ENCODE measurements at regions not wholly inside any gene's neighbourhood (a gene's known extent, or its start where the extent isn't known, plus 50 kb on each side); places are given as distances from the start of the nearest gene placed in this dataset.
"Not testable (repeated sequence)": the region's sequence is repeated elsewhere in the genome, so short reads cannot be mapped to it uniquely, and the experiment has no call there.

GRCh38 chr20:28562510-28562898, 2695.0 kb upstream of the DEFB115 start:
- DNase-seq (ENCODE audit: low read depth, low spot score), result no peak

DNA sequence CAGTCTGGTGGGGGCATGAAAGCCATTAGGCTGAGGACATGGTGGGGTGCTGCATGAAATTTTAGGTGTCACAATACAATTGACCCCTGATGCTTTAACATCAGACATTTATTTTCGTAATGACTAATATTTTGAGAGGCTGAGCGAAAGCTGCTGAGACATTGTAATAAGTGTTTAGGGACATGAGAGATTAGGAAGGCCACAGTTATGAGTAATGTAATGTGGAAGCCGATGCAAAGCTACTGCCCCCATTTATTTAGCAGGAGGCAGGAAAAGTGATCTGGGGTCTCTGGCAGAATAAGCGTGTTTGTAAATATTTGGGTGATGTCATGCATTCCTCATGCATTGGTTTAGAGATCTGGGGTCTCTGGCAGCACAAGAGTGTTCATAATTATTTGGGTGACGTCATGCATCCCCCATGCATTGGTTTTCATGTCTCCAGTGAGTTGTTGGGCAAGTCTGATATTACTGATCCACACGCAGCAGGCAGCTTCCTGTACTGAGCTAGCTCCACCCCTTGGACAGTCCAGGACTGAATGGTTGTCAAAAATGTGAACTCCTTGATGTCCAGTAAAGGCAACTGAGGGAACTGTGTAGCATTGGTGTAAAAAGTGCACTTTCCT, 2694.5 kb upstream of the DEFB115 start:
- not testable (repeated sequence) for DNase-seq (ENCODE audit: low read depth, low spot score)

DNA sequence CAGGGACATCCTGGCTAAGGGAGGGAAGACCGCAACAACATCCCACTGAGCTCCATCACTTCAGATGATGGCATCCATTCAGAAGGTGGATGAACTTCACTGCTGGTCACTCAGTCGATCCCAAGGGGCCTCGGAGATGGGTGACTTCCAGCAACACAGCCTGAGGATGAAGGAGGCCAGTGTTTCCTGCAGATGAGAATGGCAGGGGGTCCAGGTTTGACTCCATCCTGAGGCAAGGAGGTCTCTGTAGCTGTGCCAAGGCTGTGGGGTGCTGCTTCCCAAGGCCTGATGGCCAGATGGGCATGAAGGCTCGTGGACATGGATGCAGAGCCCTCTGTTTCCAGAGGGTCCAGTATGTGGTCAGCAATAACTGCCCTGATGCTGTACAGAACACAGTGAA, 2693.4 kb upstream of the DEFB115 start:
- DNase-seq (ENCODE audit: low read depth, low spot score), result not testable (repeated sequence)

- DNase-seq (ENCODE audit: low read depth, low spot score), result not testable (repeated sequence)
Observed at GRCh38 chr20:28564688-28565463, 2692.6 kb upstream of the DEFB115 start.

- not testable (repeated sequence) for DNase-seq (ENCODE audit: low read depth, low spot score)
Observed at GRCh38 chr20:28575991-28576390, 2681.5 kb upstream of the DEFB115 start.

- DNase-seq (ENCODE audit: low read depth, low spot score), result not testable (repeated sequence)
Observed at GRCh38 chr20:28591680-28592079, 2665.8 kb upstream of the DEFB115 start.

- DNase-seq (ENCODE audit: low read depth, low spot score), result not testable (repeated sequence)
Observed at GRCh38 chr20:28593383-28593782, 2664.1 kb upstream of the DEFB115 start.

DNA sequence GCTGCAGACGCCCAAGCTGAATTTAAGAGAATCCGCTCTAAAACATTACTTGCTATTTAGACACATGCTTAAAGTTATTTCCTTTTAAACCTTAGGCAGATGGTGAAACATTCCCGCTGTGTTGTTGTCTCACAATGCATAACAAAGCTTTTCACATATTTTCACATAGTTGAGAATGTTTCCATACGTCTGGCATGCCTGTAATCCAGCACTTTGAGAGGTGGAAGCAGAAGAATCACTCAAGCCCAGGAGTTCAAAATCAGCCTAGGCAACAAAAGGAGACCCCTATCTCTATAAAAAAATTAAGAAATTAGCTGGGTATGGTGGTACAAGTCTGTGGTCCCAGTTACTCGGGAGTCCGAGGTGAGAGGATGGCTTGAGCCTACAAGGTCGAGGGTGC, 2663.0 kb upstream of the DEFB115 start:
- not testable (repeated sequence) for DNase-seq (ENCODE audit: low read depth, low spot score)

DNA sequence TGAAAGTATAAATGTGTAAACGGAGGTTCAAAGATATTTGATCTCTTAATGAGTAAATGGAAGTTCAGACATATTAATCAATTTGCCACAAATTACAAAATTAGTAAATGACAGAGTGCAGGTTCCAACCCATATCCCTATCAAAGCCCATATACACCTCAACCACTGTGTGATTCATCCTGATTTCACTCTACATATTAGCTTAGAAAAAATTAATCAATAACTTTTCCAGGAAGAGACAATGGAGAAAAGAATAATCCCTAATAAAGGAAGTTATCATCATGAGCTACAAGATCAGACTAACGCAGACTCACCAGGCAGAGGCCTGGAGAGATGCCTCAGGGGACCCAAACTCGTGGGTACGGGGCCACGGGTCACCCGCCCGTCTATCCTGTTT, 2655.5 kb upstream of the DEFB115 start:
- DNase-seq (ENCODE audit: low read depth, low spot score), result not testable (repeated sequence)

DNA sequence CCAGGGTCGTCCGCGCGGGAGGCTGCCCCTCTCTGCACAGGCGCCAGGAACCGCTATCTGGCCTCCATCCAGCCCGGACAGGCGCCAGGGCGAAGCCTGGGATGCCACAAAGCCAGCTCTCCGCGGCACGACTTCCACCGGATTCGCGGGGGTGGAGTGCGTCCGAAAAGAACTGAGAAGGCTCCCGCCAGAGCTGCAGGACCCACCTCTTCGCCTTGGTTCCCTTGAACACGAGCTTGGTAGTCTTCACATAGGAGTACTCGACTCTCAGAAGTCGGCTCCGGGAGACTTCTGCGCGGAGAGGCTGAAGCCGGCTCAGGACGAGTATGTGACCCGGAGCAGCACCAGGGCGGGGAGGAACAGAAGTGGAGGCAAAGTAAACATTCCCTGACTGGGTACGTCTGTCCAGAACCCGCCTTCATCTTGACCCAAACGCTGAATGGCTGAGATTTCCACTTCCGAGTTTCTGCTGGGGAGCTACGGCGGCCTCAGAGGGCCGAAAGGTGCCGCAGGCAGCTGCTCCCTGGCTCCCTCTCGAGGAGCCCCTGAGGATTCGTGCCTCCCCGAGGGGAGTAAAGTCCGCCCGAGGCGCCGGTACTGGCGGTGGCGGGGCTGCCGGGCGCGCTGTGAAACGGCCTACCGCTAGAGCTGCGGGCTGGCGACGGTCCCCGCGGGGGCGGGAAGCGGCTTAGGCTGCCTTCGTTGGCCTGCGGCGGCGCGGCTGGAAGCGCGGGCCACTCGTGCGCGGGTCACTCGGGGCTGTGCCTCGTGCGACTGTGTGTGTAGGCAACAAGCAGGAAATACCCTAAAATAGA, 2654.9 kb upstream of the DEFB115 start:
- DNase-seq (ENCODE audit: low read depth, low spot score), result peak; percentile 68

- DNase-seq (ENCODE audit: low read depth, low spot score), result not testable (repeated sequence)
Observed at GRCh38 chr20:28603218-28603577, 2654.3 kb upstream of the DEFB115 start.

DNA sequence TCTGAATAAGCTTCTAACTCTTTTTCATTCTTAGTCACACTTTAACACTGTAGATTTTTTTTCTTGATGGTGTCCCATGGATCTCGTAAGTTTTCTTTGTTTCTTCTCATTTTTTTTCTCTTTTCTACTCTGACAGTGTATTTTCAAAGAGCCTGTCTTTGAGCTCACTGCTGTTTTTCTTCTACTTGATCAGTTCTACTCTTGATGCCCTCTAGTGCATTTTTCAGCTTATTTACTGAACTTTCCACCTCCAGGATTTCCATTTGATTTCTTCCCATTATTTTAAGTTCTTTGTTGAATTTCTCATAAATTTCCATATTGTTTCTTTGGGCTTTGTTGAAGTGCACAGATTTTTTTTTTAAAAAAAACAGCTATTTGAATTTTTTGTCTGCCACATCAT, 2641.1 kb upstream of the DEFB115 start:
- DNase-seq (ENCODE audit: low read depth, low spot score), result no peak

- DNase-seq (ENCODE audit: low read depth, low spot score), result not testable (repeated sequence)
Observed at GRCh38 chr20:28619956-28620651, 2637.4 kb upstream of the DEFB115 start.

- not testable (repeated sequence) for DNase-seq (ENCODE audit: low read depth, low spot score)
Observed at GRCh38 chr20:28625112-28625511, 2632.4 kb upstream of the DEFB115 start.

DNA sequence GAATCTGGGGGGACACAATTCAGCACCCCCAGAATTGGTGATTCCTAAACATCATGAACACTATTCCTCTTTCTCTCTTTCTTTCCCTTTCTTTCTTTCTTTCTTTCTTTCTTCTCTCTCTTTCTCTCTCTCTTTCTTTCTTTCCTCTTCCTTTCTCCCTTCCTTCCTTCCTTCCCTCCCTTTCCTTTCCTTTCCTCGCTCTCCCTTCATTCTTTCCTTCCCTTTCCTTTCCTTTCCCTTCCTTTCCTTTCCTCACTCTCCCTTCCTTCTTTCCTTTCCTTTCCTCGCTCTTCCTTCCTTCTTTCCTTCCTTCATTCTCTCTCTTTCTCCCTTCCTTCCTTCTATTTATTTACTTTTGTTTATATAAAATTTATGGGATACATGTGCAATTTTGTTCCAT, 2616.6 kb upstream of the DEFB115 start:
- not testable (repeated sequence) for DNase-seq (ENCODE audit: low read depth, low spot score)
